ENCODE measurements at regions not wholly inside any gene's neighbourhood (a gene's known extent, or its start where the extent isn't known, plus 50 kb on each side); places are given as distances from the start of the nearest gene placed in this dataset.
"Not testable (repeated sequence)": the region's sequence is repeated elsewhere in the genome, so short reads cannot be mapped to it uniquely, and the experiment has no call there.

- Histone ChIP-seq H3K27ac (ENCODE audit: low read length) (no peak overlapping the region), H3K9me3 (ENCODE audit: control insufficient read depth, insufficient read depth, low read length) (no peaks in the 10 kb centered on the region), H3K4me1 (ENCODE audit: control insufficient read depth, insufficient read depth, low read length) (no peaks in the 10 kb centered on the region), H3K27me3 (ENCODE audit: control insufficient read depth, insufficient read depth, low read length) (no peaks in the 10 kb centered on the region), H3K36me3 (ENCODE audit: control insufficient read depth, insufficient read depth, low read length) (no peaks in the 10 kb centered on the region), H3K4me3 (ENCODE audit: low read length) (no peak overlapping the region)
- H3K4me1 Mint-ChIP-seq: no peaks in the 10 kb centered on the region
- no peaks in the 10 kb centered on the region for H3K27me3 Mint-ChIP-seq (ENCODE audit: low read depth in 2 of 2)
- WGBS (ENCODE audit: insufficient coverage): 82% methylated on average over 2 of the region's 2 CpGs
- ATAC-seq (no peak), DNase-seq (no peak)
- no peak overlapping the region for H3K27ac Mint-ChIP-seq
- no peak overlapping the region for H3K4me3 Mint-ChIP-seq
- H3K9me3 Mint-ChIP-seq: peaks cover 0 to 2% of the 10 kb centered on the region in 2 donors
- intact Hi-C loops (cut with micrococcal nuclease): no loop called here
- TF ChIP-seq CTCF (IDR thresholded peaks at IDR 0.05): no peak
- no peaks in the 10 kb centered on the region for H3K36me3 Mint-ChIP-seq
Observed at GRCh38 chr16:13629704-13630103, 290.2 kb upstream of the ERCC4 start.

GRCh38 chr16:13630374-13630773 lies 289.6 kb upstream of the ERCC4 start:
- no peaks in the 10 kb centered on the region for H3K27me3 Mint-ChIP-seq (ENCODE audit: low read depth in 2 of 2)
- no peak overlapping the region for H3K4me3 Mint-ChIP-seq
- Histone ChIP-seq H3K36me3 (ENCODE audit: control insufficient read depth, insufficient read depth, low read length) (no peaks in the 10 kb centered on the region), H3K4me3 (ENCODE audit: low read length) (no peak overlapping the region), H3K9me3 (ENCODE audit: control insufficient read depth, insufficient read depth, low read length) (no peaks in the 10 kb centered on the region), H3K4me1 (ENCODE audit: control insufficient read depth, insufficient read depth, low read length) (no peaks in the 10 kb centered on the region), H3K27ac (ENCODE audit: low read length) (no peak overlapping the region), H3K27me3 (ENCODE audit: control insufficient read depth, insufficient read depth, low read length) (no peaks in the 10 kb centered on the region)
- TF ChIP-seq CTCF (IDR thresholded peaks at IDR 0.05): no peak
- DNase-seq (no peak), ATAC-seq (no peak)
- no peak overlapping the region for H3K27ac Mint-ChIP-seq
- intact Hi-C loops (cut with micrococcal nuclease): no loop called here
- no peaks in the 10 kb centered on the region for H3K4me1 Mint-ChIP-seq
- 79% methylated on average over 4 of the region's 5 CpGs for WGBS (ENCODE audit: insufficient coverage)
- no peaks in the 10 kb centered on the region for H3K36me3 Mint-ChIP-seq
- H3K9me3 Mint-ChIP-seq: peaks cover 0 to 5% of the 10 kb centered on the region in 2 donors

- Mint-ChIP-seq H3K27ac (no peak overlapping the region), H3K9me3 (peaks cover 2 to 7% of the 10 kb centered on the region in 2 donors), H3K4me1 (no peaks in the 10 kb centered on the region), H3K36me3 (no peaks in the 10 kb centered on the region), H3K4me3 (no peak overlapping the region), H3K27me3 (ENCODE audit: low read depth in 2 of 2) (no peaks in the 10 kb centered on the region)
- 60% methylated on average over 2 of the region's 2 CpGs for WGBS (ENCODE audit: insufficient coverage)
- Histone ChIP-seq H3K36me3 (ENCODE audit: control insufficient read depth, insufficient read depth, low read length) (no peaks in the 10 kb centered on the region), H3K4me1 (ENCODE audit: control insufficient read depth, insufficient read depth, low read length) (no peaks in the 10 kb centered on the region), H3K9me3 (ENCODE audit: control insufficient read depth, insufficient read depth, low read length) (no peaks in the 10 kb centered on the region), H3K4me3 (ENCODE audit: low read length) (no peak overlapping the region), H3K27ac (ENCODE audit: low read length) (no peak overlapping the region), H3K27me3 (ENCODE audit: control insufficient read depth, insufficient read depth, low read length) (no peaks in the 10 kb centered on the region)
- intact Hi-C loops (cut with micrococcal nuclease): no loop called here
- DNase-seq: no peak
- ATAC-seq: no peak
- TF ChIP-seq CTCF (IDR thresholded peaks at IDR 0.05): no peak
Observed at GRCh38 chr16:13631213-13631767, 288.7 kb upstream of the ERCC4 start.

- no peaks in the 10 kb centered on the region for H3K27me3 ChIP-seq (ENCODE audit: control insufficient read depth, insufficient read depth, low read length)
- H3K4me3 ChIP-seq (ENCODE audit: low read length): no peak overlapping the region
- no peak for DNase-seq
- Mint-ChIP-seq H3K27me3 (ENCODE audit: low read depth in 2 of 2) (no peaks in the 10 kb centered on the region), H3K27ac (no peak overlapping the region), H3K4me1 (no peaks in the 10 kb centered on the region), H3K9me3 (peaks cover 5 to 11% of the 10 kb centered on the region in 2 donors), H3K36me3 (no peaks in the 10 kb centered on the region), H3K4me3 (no peak overlapping the region)
- H3K36me3 ChIP-seq (ENCODE audit: control insufficient read depth, insufficient read depth, low read length): no peaks in the 10 kb centered on the region
- H3K27ac ChIP-seq (ENCODE audit: low read length): no peak overlapping the region
- intact Hi-C loops (cut with micrococcal nuclease): no loop called here
- ATAC-seq: no peak
- 49% methylated on average over 4 of the region's 4 CpGs for WGBS (ENCODE audit: insufficient coverage)
- no peaks in the 10 kb centered on the region for H3K4me1 ChIP-seq (ENCODE audit: control insufficient read depth, insufficient read depth, low read length)
- H3K9me3 ChIP-seq (ENCODE audit: control insufficient read depth, insufficient read depth, low read length): no peaks in the 10 kb centered on the region
- no peak for TF ChIP-seq CTCF (IDR thresholded peaks at IDR 0.05)
Observed at GRCh38 chr16:13631916-13632315, 288.0 kb upstream of the ERCC4 start.

- not testable (repeated sequence) for H3K27me3 Mint-ChIP-seq (ENCODE audit: low read depth in 2 of 2); H3K4me3 Mint-ChIP-seq
- H3K9me3 Mint-ChIP-seq: peaks cover 5 to 11% of the 10 kb centered on the region in 2 donors
Observed at GRCh38 chr16:13632504-13632903, 287.4 kb upstream of the ERCC4 start.

More at GRCh38 chr16:13632504-13632903, 287.4 kb upstream of the ERCC4 start:
- H3K4me3 ChIP-seq (ENCODE audit: low read length); H3K36me3 Mint-ChIP-seq; H3K27me3 ChIP-seq (ENCODE audit: control insufficient read depth, insufficient read depth, low read length); H3K4me1 ChIP-seq (ENCODE audit: control insufficient read depth, insufficient read depth, low read length); H3K36me3 ChIP-seq (ENCODE audit: control insufficient read depth, insufficient read depth, low read length); H3K27ac ChIP-seq (ENCODE audit: low read length); intact Hi-C loops (cut with micrococcal nuclease); H3K27ac Mint-ChIP-seq; H3K9me3 ChIP-seq (ENCODE audit: control insufficient read depth, insufficient read depth, low read length); DNase-seq; H3K4me1 Mint-ChIP-seq; ATAC-seq: not testable (repeated sequence)
- WGBS (ENCODE audit: insufficient coverage): 82% methylated on average over 6 of the region's 6 CpGs

Measured in natural killer cell (primary cell).